Vagina (tissue), 2 donors: ENCODE measurements at regions not wholly inside any gene's neighbourhood (a gene's known extent, or its start where the extent isn't known, plus 50 kb on each side); places are given as distances from the start of the nearest gene placed in this dataset.

ENCODE experiments used
- POLR2A ChIP-seq, 2 donors: fragments of 450-650 bp; IDR thresholded peaks; one replicate each; pipeline ENCODE4 v1.6.1; 2017; ENCODE audit warnings: antibody characterized with exemption in 2 of 2, mild to moderate bottlenecking in 2 of 2, moderate library complexity in 2 of 2
- TF ChIP-seq, protein P1 (sequence below), 3 experiments: fragments of 450-650 bp in 2 of 3; fragments of 200-600 bp in 1 of 3; sonication (generic) in 1 of 3; IDR thresholded peaks; one replicate each; pipeline ENCODE4 v1.5.1; 2017 to 2019; ENCODE audit warnings: antibody characterized with exemption in 3 of 3, mild to moderate bottlenecking in 2 of 3, moderate library complexity in 2 of 3

DNA sequence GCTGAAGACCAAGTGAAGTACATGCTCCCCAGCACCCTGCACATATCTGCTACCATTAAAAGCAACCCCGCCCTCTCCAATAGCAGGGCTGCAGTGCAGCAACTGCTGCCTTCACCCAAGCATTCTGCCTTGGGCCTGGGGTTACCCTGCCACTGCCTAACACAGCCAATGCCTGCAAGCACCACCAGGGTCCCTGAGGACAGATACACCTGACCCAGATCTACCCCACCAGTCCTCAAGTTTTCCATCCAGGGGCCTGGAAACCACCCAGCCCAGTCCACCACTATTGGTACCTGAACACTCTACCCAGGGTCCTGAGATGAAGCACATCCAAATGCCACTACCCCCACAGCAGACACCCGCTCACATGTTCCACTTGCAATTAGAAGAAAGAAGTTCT is 181.1 kb upstream of the RBBP8 start:
- TF ChIP-seq, protein P1, sequence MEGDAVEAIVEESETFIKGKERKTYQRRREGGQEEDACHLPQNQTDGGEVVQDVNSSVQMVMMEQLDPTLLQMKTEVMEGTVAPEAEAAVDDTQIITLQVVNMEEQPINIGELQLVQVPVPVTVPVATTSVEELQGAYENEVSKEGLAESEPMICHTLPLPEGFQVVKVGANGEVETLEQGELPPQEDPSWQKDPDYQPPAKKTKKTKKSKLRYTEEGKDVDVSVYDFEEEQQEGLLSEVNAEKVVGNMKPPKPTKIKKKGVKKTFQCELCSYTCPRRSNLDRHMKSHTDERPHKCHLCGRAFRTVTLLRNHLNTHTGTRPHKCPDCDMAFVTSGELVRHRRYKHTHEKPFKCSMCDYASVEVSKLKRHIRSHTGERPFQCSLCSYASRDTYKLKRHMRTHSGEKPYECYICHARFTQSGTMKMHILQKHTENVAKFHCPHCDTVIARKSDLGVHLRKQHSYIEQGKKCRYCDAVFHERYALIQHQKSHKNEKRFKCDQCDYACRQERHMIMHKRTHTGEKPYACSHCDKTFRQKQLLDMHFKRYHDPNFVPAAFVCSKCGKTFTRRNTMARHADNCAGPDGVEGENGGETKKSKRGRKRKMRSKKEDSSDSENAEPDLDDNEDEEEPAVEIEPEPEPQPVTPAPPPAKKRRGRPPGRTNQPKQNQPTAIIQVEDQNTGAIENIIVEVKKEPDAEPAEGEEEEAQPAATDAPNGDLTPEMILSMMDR (IDR thresholded peaks at IDR 0.05), result no peak
- no peak for TF ChIP-seq POLR2A (IDR thresholded peaks at IDR 0.05)
